Fibroblast of lung (primary cell): ENCODE measurements at regions not wholly inside any gene's neighbourhood (a gene's known extent, or its start where the extent isn't known, plus 50 kb on each side); places are given as distances from the start of the nearest gene placed in this dataset.
A peak's percentile ranks its signal among the peaks of the same experiment; 100 is the strongest.

ENCODE experiments used
- DNase-seq, 2 donors: peaks; one replicate each; pipeline versions ENCODE4 v3.0.0 to v3.0.0-alpha.2; 2010; ENCODE audit warnings: low read depth in 2 of 2
- H2AFZ ChIP-seq: 2 replicates; pipeline ENCODE4 v1.5.1; 2012; ENCODE audit warnings: low read length, control low read depth, inconsistent platforms
- H3K27ac ChIP-seq: 2 replicates; pipeline ENCODE4 v1.5.1; 2011; ENCODE audit warnings: low read length, control low read depth; ENCODE audit not compliant: insufficient read depth
- H3K27me3 ChIP-seq: 2 replicates; pipeline ENCODE4 v1.5.1; 2011; ENCODE audit warnings: mild to moderate bottlenecking, low read length; ENCODE audit not compliant: control insufficient read depth, insufficient read depth
- H3K36me3 ChIP-seq: 2 replicates; pipeline ENCODE4 v1.5.1; 2011; ENCODE audit warnings: low read length; ENCODE audit not compliant: control insufficient read depth, insufficient read depth
- H3K4me1 ChIP-seq: 2 replicates; pipeline ENCODE4 v1.5.1; 2011; ENCODE audit warnings: low read length; ENCODE audit not compliant: control insufficient read depth, insufficient read depth; ENCODE audit errors: extremely low read depth
- H3K4me2 ChIP-seq: 2 replicates; pipeline ENCODE4 v1.5.1; 2011; ENCODE audit warnings: low read length, control low read depth; ENCODE audit not compliant: insufficient read depth; ENCODE audit errors: extremely low read depth
- H3K4me3 ChIP-seq, 4 experiments: fragments of 200-600 bp in 1 of 4; sonication (generic) in 1 of 4; replicated peaks in 1 of 4; 2 replicates each; pipeline ENCODE4 v1.5.1; 2011 to 2016; ENCODE audit warnings: low read length in 4 of 4, low read depth in 3 of 4, mild to moderate bottlenecking in 3 of 4, control low read depth in 2 of 4, inconsistent platforms in 1 of 4, mixed read lengths in 1 of 4; ENCODE audit not compliant: insufficient read depth in 1 of 4; ENCODE audit errors: control extremely low read depth in 1 of 4
- H3K79me2 ChIP-seq: 2 replicates; pipeline ENCODE4 v1.5.1; 2012; ENCODE audit warnings: mild to moderate bottlenecking, low read length, inconsistent platforms; ENCODE audit not compliant: control insufficient read depth, insufficient read depth
- H3K9ac ChIP-seq: 2 replicates; pipeline ENCODE4 v1.5.1; 2011; ENCODE audit warnings: mild to moderate bottlenecking, low read length, control low read depth; ENCODE audit not compliant: insufficient read depth
- H3K9me3 ChIP-seq: 2 replicates; pipeline ENCODE4 v1.5.1; 2012; ENCODE audit warnings: low read depth, low read length; ENCODE audit not compliant: control insufficient read depth, insufficient read depth
- H4K20me1 ChIP-seq: 2 replicates; pipeline ENCODE4 v1.5.1; 2011; ENCODE audit warnings: low read length; ENCODE audit not compliant: control insufficient read depth, insufficient read depth; ENCODE audit errors: extremely low read depth
- EZH2 ChIP-seq: IDR thresholded peaks from 2 replicates; pipeline ENCODE4 v1.5.1; 2012; ENCODE audit warnings: low read length, control low read depth, mild to moderate bottlenecking; ENCODE audit errors: missing control alignments
- TF ChIP-seq, protein P1 (sequence below), 2 donors: IDR thresholded peaks in 1 of 2; conservative IDR thresholded peaks in 1 of 2; 1 replicate in 1 of 2; 2 replicates in 1 of 2; pipeline ENCODE4 v1.5.1; 2011 to 2012; ENCODE audit warnings: low read length in 2 of 2, control low read depth in 1 of 2, inconsistent platforms in 1 of 2, low read depth in 1 of 2, mild to moderate bottlenecking in 1 of 2

DNA sequence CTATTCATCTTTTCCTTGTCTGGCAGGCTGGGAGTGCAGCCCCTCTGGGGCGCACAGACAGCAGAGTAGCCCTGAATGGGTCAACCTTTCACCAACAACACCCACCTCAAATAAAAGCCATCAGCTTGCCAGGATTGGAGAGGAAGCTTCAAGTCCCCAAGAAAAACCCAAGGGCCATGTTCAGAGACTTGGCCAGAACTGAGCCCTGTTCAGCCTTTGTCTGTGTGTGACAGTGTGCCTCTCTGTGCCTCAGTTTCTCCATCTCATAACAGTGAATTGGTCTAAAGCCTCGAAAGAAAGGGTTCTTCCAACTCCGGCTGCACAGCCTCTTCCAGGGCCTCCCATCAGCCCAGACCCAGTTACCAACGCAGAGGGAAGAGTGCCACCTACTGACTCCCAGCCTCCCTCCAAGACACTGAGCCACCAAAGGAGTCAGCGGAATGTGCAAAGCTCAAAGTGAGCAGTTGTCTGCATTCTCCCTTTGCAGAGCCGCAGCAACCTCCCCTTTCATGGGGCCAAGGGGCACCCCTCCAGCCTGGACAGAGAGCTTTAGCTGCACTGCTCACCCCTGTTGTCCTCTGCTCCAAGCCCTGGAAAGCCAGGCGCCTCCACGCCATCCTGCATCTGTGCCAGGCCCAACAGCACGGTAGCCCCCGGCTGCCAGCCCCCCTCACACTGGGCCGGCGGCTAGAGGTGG, 82.7 kb upstream of the TOP1 start:
- Histone ChIP-seq H2AFZ (no peak overlapping the region), H3K79me2 (no peaks in the 10 kb centered on the region), H3K36me3 (no peaks in the 10 kb centered on the region), H3K4me1 (no peaks in the 10 kb centered on the region), H3K9ac (no peak overlapping the region), H3K4me2 (no peak overlapping the region), H3K27me3 (no peaks in the 10 kb centered on the region), H3K4me3 (no peak overlapping the region), H3K27ac (no peak overlapping the region), H4K20me1 (no peaks in the 10 kb centered on the region), H3K9me3 (no peaks in the 10 kb centered on the region)
- DNase-seq: peak; percentile 52 to 75
- TF ChIP-seq, protein P1, sequence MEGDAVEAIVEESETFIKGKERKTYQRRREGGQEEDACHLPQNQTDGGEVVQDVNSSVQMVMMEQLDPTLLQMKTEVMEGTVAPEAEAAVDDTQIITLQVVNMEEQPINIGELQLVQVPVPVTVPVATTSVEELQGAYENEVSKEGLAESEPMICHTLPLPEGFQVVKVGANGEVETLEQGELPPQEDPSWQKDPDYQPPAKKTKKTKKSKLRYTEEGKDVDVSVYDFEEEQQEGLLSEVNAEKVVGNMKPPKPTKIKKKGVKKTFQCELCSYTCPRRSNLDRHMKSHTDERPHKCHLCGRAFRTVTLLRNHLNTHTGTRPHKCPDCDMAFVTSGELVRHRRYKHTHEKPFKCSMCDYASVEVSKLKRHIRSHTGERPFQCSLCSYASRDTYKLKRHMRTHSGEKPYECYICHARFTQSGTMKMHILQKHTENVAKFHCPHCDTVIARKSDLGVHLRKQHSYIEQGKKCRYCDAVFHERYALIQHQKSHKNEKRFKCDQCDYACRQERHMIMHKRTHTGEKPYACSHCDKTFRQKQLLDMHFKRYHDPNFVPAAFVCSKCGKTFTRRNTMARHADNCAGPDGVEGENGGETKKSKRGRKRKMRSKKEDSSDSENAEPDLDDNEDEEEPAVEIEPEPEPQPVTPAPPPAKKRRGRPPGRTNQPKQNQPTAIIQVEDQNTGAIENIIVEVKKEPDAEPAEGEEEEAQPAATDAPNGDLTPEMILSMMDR (conservative IDR thresholded peaks at IDR 0.05 in 1 of 2, IDR thresholded peaks at IDR 0.05 in 1 of 2; ENCODE audit: low read depth in 1 of 2, low read length in 2 of 2): peak; percentile 83 to 87
- TF ChIP-seq EZH2: no peak

DNA sequence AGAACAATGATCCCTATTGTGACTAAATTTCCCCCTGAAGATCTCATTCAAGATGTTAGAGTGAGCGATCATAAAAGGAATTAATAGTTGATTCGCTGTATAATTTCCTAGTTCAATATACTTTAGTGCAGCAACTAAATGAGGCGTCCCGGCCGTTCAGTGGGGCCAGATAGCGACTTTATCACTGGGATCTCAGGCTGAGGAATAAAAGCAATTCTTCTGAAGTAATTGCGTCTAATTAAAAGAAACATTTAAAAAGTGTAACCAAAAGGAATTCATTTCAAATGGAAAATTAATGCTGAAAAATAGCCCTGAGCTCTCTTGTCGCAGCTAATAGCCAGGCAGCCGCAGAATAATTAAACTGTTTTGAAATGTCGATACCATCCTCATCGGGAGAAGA, 82.2 kb upstream of the TOP1 start:
- H2AFZ ChIP-seq: no peak overlapping the region
- no peaks in the 10 kb centered on the region for H3K79me2 ChIP-seq
- no peak overlapping the region for H3K9ac ChIP-seq
- no peaks in the 10 kb centered on the region for H4K20me1 ChIP-seq
- TF ChIP-seq EZH2: no peak
- TF ChIP-seq, protein P1 (conservative IDR thresholded peaks at IDR 0.05 in 1 of 2, IDR thresholded peaks at IDR 0.05 in 1 of 2; ENCODE audit: low read depth in 1 of 2, low read length in 2 of 2): no peak
- H3K9me3 ChIP-seq: no peaks in the 10 kb centered on the region
- H3K4me2 ChIP-seq: no peak overlapping the region
- no peak overlapping the region for H3K27ac ChIP-seq
- no peaks in the 10 kb centered on the region for H3K4me1 ChIP-seq
- no peak for DNase-seq
- H3K36me3 ChIP-seq: no peaks in the 10 kb centered on the region
- H3K4me3 ChIP-seq: no peak overlapping the region
- H3K27me3 ChIP-seq: no peaks in the 10 kb centered on the region

DNA sequence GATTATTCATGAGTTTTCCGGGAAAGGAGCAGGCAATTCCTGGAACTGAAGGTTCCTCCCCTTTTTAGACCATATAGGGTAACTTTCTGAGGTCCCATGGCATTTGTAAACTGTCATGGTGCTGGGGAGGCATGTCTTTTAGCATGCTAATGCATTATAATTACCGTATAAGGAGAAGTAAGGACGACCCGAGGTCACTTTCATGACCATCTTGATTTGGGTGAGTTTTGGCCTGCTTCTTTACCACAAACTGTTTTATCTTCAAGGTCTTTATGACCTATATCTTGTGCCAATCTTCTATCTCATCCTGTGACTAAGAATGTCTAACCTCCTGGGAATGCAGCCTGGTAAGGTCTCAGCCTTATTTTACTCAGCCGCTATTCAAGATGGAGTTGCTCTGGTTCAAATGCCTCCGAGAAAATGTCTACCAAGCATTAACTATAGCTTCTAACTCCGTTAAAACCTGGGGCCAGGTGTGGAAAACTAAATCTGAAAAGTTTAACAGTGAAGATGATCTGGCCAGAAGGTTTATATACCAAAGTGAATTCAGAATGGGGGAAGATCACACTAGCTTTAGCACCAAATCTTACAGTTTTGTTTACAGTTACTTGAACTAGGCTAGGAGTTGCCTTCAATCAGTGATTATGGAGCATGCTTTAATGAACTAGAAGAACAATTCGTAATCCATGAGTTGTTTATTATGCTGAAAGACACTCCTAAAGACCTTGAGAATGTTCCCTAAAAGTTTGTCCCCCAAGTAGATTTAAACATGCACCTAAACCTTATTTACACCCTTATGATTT, 80.0 kb upstream of the TOP1 start:
- Histone ChIP-seq H3K36me3 (no peaks in the 10 kb centered on the region), H3K4me2 (no peak overlapping the region), H3K27me3 (no peaks in the 10 kb centered on the region), H3K79me2 (no peaks in the 10 kb centered on the region), H4K20me1 (no peaks in the 10 kb centered on the region), H3K9ac (no peak overlapping the region), H3K4me3 (no peak overlapping the region), H3K27ac (no peak overlapping the region), H3K9me3 (no peaks in the 10 kb centered on the region), H2AFZ (no peak overlapping the region), H3K4me1 (no peaks in the 10 kb centered on the region)
- TF ChIP-seq EZH2: no peak
- TF ChIP-seq, protein P1 (conservative IDR thresholded peaks at IDR 0.05 in 1 of 2, IDR thresholded peaks at IDR 0.05 in 1 of 2; ENCODE audit: low read depth in 1 of 2, low read length in 2 of 2): no peak
- DNase-seq: peak; percentile 39 to 74
